GM23248 (cell line): ENCODE measurements at regions not wholly inside any gene's neighbourhood (a gene's known extent, or its start where the extent isn't known, plus 50 kb on each side); places are given as distances from the start of the nearest gene placed in this dataset.

ENCODE experiments used
- EZH2 ChIP-seq: fragments of 200-600 bp; sonication (generic); IDR thresholded peaks from 2 replicates; pipeline ENCODE4 v1.6.1; 2018; ENCODE audit warnings: antibody characterized with exemption, mild to moderate bottlenecking; ENCODE audit not compliant: insufficient read depth, poor library complexity, severe bottlenecking
- EZH2phosphoT487 ChIP-seq: fragments of 200-600 bp; sonication (generic); IDR thresholded peaks from 2 replicates; pipeline ENCODE4 v1.6.1; 2018; ENCODE audit warnings: antibody characterized with exemption, moderate library complexity, mild to moderate bottlenecking, low read depth; ENCODE audit not compliant: insufficient read depth

DNA sequence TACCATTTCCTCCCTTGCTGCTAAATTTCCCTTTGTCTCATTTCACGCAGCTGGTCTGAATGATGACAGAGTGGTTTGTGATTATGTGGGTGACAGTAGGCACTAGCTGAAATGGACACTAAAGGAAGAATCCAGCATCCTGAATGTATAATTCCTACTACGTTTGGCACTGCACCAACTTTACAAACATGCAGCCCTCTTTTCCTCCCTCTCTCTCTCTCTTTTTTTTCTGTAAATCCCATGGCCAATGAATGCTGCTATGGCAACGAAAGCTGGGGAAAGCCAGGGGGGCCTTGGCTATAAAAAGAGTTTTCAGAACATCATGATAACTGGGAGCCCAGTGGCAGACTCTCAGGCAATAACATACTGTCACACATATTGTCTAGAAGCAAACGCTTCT, 367.2 kb upstream of the AGTR1 start:
- TF ChIP-seq EZH2 = no peak
- TF ChIP-seq EZH2phosphoT487 = no peak
